HepG2 (cell line): ENCODE measurements at regions not wholly inside any gene's neighbourhood (a gene's known extent, or its start where the extent isn't known, plus 50 kb on each side); places are given as distances from the start of the nearest gene placed in this dataset.

Source experiments
- DMAP1 ChIP-seq: IDR thresholded peaks from 2 replicates; pipeline ENCODE4 v1.6.1; 2016
- ELF1 ChIP-seq: sonication (generic); formaldehyde crosslinking; IDR thresholded peaks from 2 replicates; pipeline ENCODE4 v1.4.0; 2020; ENCODE audit warnings: missing genetic modification reagents
- HMG20B ChIP-seq: conservative IDR thresholded peaks from 2 replicates; pipeline ENCODE4 v1.6.1; 2016; ENCODE audit warnings: missing genetic modification reagents, missing compliant biosample characterization
- HNF4G ChIP-seq, 2 experiments: sonication (generic) in 1 of 2; formaldehyde crosslinking in 1 of 2; IDR thresholded peaks; 2 replicates each; pipeline versions ENCODE4 v1.4.0 to v1.6.1; 2011 to 2020; ENCODE audit warnings: borderline replicate concordance in 2 of 2, low read depth in 2 of 2, mild to moderate bottlenecking in 2 of 2, low read length in 1 of 2, missing genetic modification reagents in 1 of 2, moderate library complexity in 1 of 2
- MBD4 ChIP-seq: IDR thresholded peaks from 2 replicates; pipeline ENCODE4 v1.6.1; 2012; ENCODE audit warnings: low read length, inconsistent platforms, borderline replicate concordance
- ONECUT2 ChIP-seq: sonication (generic); formaldehyde crosslinking; IDR thresholded peaks from 2 replicates; pipeline ENCODE4 v1.4.0; 2020; ENCODE audit warnings: missing genetic modification reagents
- POGK ChIP-seq: sonication (generic); formaldehyde crosslinking; conservative IDR thresholded peaks from 2 replicates; pipeline ENCODE4 v1.8.0; 2022; ENCODE audit warnings: mild to moderate bottlenecking, moderate library complexity, missing genetic modification reagents
- PPARG ChIP-seq: conservative IDR thresholded peaks from 2 replicates; pipeline ENCODE4 v1.6.1; 2016; ENCODE audit warnings: missing biosample characterization, missing genetic modification reagents
- SOX13 ChIP-seq, 3 experiments: fragments of 450-650 bp in 1 of 3; sonication (generic) in 1 of 3; formaldehyde crosslinking in 1 of 3; IDR thresholded peaks in 2 of 3; conservative IDR thresholded peaks in 1 of 3; 2 replicates each; pipeline versions ENCODE4 v1.5.0 to v1.6.1; 2016 to 2020; ENCODE audit warnings: antibody characterized with exemption in 1 of 3, mild to moderate bottlenecking in 1 of 3, missing compliant biosample characterization in 1 of 3, missing genetic modification reagents in 1 of 3, moderate library complexity in 1 of 3
- ZBTB7B ChIP-seq: sonication (generic); formaldehyde crosslinking; IDR thresholded peaks from 2 replicates; pipeline ENCODE4 v1.4.0; 2020; ENCODE audit warnings: missing genetic modification reagents
- ZNF225 ChIP-seq: sonication (generic); formaldehyde crosslinking; IDR thresholded peaks from 2 replicates; pipeline ENCODE4 v1.4.0; 2020; ENCODE audit warnings: mild to moderate bottlenecking, missing genetic modification reagents
- ZNF839 ChIP-seq: sonication (generic); formaldehyde crosslinking; IDR thresholded peaks from 2 replicates; pipeline ENCODE4 v1.4.0; 2020; ENCODE audit warnings: missing genetic modification reagents, mild to moderate bottlenecking, borderline replicate concordance
- ZNF883 ChIP-seq: sonication (generic); formaldehyde crosslinking; IDR thresholded peaks from 2 replicates; pipeline ENCODE4 v1.5.1; 2020; ENCODE audit warnings: mild to moderate bottlenecking, missing genetic modification reagents; ENCODE audit errors: not compliant biosample characterization
- TF ChIP-seq, protein P1 (sequence below): sonication (generic); formaldehyde crosslinking; conservative IDR thresholded peaks from 2 replicates; pipeline ENCODE4 v1.4.0; 2020; ENCODE audit warnings: missing genetic modification reagents
- TF ChIP-seq, protein P2 (sequence below): sonication (generic); formaldehyde crosslinking; IDR thresholded peaks from 2 replicates; pipeline ENCODE4 v1.5.0; 2020; ENCODE audit warnings: missing genetic modification reagents, mild to moderate bottlenecking, borderline replicate concordance

- TF ChIP-seq HNF4G (IDR thresholded peaks at IDR 0.05; ENCODE audit: borderline replicate concordance, low read depth, low read length) (peak; percentile 54), HNF4G (CRISPR knock-in tag; IDR thresholded peaks at IDR 0.05; ENCODE audit: borderline replicate concordance, low read depth) (no peak), DMAP1 (CRISPR knock-in tag) (no peak; the same call in 1 of the 2 replicates), ZNF225 (CRISPR knock-in tag) (no peak), ZNF883 (CRISPR knock-in tag) (no peak), MBD4 (no peak), SOX13 (IDR thresholded peaks at IDR 0.05) (no peak), SOX13 (CRISPR knock-in tag; conservative IDR thresholded peaks at IDR 0.05 in 1 of 2, IDR thresholded peaks at IDR 0.05 in 1 of 2) (peak in 1 of 2 experiments; percentile 33; a peak in 1 of 4 replicates), ONECUT2 (CRISPR knock-in tag) (no peak), ZBTB7B (CRISPR knock-in tag) (0 out of 2 replicates have a peak, but pooled peaks have one; percentile 33), POGK (CRISPR knock-in tag) (0 out of 2 replicates have a peak, but pooled peaks have one; percentile 11), HMG20B (CRISPR knock-in tag) (0 out of 2 replicates have a peak, but pooled peaks have one; percentile 10), ZNF839 (no peak), PPARG (CRISPR knock-in tag) (peak; percentile 38; the same call in 1 of the 2 replicates), ELF1 (CRISPR knock-in tag) (peak; percentile 26; the same call in 1 of the 2 replicates)
- TF ChIP-seq, protein P1, sequence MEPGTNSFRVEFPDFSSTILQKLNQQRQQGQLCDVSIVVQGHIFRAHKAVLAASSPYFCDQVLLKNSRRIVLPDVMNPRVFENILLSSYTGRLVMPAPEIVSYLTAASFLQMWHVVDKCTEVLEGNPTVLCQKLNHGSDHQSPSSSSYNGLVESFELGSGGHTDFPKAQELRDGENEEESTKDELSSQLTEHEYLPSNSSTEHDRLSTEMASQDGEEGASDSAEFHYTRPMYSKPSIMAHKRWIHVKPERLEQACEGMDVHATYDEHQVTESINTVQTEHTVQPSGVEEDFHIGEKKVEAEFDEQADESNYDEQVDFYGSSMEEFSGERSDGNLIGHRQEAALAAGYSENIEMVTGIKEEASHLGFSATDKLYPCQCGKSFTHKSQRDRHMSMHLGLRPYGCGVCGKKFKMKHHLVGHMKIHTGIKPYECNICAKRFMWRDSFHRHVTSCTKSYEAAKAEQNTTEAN (CRISPR knock-in tag): no peak
- TF ChIP-seq, protein P2, sequence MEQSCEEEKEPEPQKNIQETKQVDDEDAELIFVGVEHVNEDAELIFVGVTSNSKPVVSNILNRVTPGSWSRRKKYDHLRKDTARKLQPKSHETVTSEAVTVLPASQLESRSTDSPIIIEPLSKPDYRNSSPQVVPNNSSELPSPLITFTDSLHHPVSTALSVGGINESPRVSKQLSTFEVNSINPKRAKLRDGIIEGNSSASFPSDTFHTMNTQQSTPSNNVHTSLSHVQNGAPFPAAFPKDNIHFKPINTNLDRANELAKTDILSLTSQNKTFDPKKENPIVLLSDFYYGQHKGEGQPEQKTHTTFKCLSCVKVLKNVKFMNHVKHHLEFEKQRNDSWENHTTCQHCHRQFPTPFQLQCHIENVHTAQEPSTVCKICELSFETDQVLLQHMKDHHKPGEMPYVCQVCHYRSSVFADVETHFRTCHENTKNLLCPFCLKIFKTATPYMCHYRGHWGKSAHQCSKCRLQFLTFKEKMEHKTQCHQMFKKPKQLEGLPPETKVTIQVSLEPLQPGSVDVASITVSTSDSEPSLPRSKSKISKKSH (CRISPR knock-in tag): no peak
These were observed 58.9 kb downstream of the TET3 start (continued) for GRCh38 chr2:74043345-74044329.
